Stimulated activated effector memory CD8-positive, alpha-beta T cell treated with anti-CD3 and anti-CD28 coated beads, Interleukin-12 subunit alpha, Interleukin-12 subunit beta, amount 100 ng/mL, for 72 hours (primary cell): ENCODE measurements at regions not wholly inside any gene's neighbourhood (a gene's known extent, or its start where the extent isn't known, plus 50 kb on each side); places are given as distances from the start of the nearest gene placed in this dataset.
"Not testable (repeated sequence)": the region's sequence is repeated elsewhere in the genome, so short reads cannot be mapped to it uniquely, and the experiment has no call there.

ENCODE experiments used
- ATAC-seq: fragments of 150-1000 bp; cut with Tn5 transposase; 2 replicates; pipeline ENCODE4 v1.10.0; 2021
- DNase-seq, 2 donors: peaks; one replicate each; pipeline ENCODE4 v3.0.0; 2021 to 2022; ENCODE audit warnings: low spot score in 2 of 2
- H3K27ac Mint-ChIP-seq: one replicate; pipeline ENCODE4 v1.8.0; 2022; ENCODE audit warnings: mild to moderate bottlenecking, mixed read lengths
- H3K36me3 Mint-ChIP-seq: one replicate; pipeline ENCODE4 v1.8.0; 2022; ENCODE audit warnings: mild to moderate bottlenecking, mixed read lengths
- H3K4me1 Mint-ChIP-seq: one replicate; pipeline ENCODE4 v1.8.0; 2022; ENCODE audit warnings: mixed read lengths
- H3K4me3 Mint-ChIP-seq: one replicate; pipeline ENCODE4 v1.8.0; 2022; ENCODE audit warnings: mild to moderate bottlenecking, mixed read lengths
- H3K9me3 Mint-ChIP-seq: one replicate; pipeline ENCODE4 v1.8.0; 2022; ENCODE audit warnings: mixed read lengths

DNA sequence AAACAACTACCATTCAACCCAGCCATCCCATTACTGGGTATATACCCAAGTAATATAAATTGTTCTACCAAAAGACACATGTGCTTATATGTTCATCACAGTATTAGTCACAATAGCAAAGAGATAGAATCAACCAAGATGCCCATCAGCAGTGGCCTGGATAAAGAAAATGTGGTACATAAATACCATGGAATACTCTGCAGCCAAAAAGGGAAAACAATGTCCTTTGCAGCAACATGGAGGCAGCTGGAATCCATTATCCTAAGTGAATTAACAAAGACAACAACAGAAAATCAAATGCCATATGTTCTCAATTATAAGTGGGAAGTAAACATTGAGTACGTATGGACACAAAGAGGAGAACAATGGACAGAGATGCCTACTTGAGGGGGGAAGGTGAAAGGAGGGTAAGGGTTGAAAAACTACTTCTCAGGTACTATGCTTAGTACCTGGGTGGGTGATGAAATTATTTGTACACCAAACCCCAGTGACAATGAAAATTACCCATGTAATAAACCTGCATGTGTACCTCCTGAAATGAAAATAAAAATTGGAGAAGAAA is 632.1 kb upstream of the AADAT start:
- Mint-ChIP-seq H3K4me3 (no peak overlapping the region), H3K27ac (no peak overlapping the region), H3K36me3 (no peaks in the 10 kb centered on the region), H3K9me3 (peaks cover 8% of the 10 kb centered on the region), H3K4me1 (no peaks in the 10 kb centered on the region)
- no peak for ATAC-seq
- no peak for DNase-seq

DNA sequence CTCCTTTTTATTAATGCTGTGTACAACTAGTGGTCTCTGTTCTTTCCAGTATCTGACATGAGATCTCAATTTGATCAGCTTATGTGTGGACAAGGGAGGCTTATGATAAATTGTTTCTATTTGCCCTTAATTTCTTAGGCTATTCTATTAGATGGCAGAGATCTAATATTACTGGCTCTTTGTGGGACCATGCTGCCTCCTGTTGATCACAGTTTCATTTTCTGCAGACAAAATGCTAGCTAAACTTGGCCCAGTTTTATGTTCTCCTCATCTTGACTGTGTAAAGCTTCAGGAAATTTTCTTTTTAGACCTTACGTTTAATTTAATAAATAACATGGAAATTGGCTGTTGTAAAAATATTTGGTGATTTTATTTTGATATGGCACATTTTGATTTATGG is 627.1 kb upstream of the AADAT start:
- Mint-ChIP-seq H3K27ac (no peak overlapping the region), H3K36me3 (no peaks in the 10 kb centered on the region), H3K4me3 (no peak overlapping the region), H3K9me3 (peaks cover 10% of the 10 kb centered on the region), H3K4me1 (no peaks in the 10 kb centered on the region)
- DNase-seq (no peak), ATAC-seq (no peak)

DNA sequence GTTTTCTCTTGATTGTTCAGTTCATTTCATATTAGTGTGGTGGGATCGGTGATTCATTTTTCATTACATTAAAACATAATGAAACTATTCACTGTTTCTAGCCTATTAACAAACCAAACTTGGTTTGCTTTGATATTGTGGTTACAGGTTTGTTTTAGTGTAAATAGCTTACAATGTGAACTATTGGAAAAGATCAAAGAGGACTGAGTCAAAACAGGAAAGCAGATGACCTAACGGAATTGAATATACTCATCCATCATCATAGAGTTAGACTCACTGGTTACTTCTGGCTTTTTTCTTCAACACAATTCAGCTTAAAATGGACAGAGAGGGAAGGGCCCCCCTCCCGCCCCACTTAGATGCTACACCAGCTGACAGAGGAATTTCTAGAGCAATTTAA is 616.2 kb upstream of the AADAT start:
- H3K36me3 Mint-ChIP-seq, result no peaks in the 10 kb centered on the region
- ATAC-seq, result no peak
- no peak overlapping the region for H3K27ac Mint-ChIP-seq
- peaks cover 21% of the 10 kb centered on the region for H3K9me3 Mint-ChIP-seq
- no peak overlapping the region for H3K4me3 Mint-ChIP-seq
- no peaks in the 10 kb centered on the region for H3K4me1 Mint-ChIP-seq
- no peak for DNase-seq

DNA sequence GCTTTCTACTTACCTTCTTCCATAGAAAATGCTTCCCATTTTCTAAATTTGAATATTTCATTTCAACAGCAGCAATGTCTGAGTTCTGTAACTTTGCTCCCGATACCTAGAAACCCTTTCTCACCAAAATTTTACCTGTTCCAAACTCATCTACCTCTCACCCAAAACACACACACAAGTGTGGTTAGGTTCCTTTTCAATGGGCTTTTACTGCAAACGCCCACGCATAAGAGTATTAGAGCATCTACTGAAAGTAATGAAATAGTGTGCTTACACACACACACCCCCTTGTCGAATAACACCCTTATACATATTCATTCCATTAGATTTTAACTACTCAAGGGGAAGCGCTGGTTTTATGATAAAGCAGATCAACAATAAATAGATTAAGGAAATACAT is 610.3 kb upstream of the AADAT start:
- no peak for DNase-seq
- H3K4me1 Mint-ChIP-seq, result no peaks in the 10 kb centered on the region
- no peak overlapping the region for H3K4me3 Mint-ChIP-seq
- no peaks in the 10 kb centered on the region for H3K36me3 Mint-ChIP-seq
- H3K27ac Mint-ChIP-seq, result no peak overlapping the region
- peaks cover 14% of the 10 kb centered on the region for H3K9me3 Mint-ChIP-seq
- no peak for ATAC-seq

DNA sequence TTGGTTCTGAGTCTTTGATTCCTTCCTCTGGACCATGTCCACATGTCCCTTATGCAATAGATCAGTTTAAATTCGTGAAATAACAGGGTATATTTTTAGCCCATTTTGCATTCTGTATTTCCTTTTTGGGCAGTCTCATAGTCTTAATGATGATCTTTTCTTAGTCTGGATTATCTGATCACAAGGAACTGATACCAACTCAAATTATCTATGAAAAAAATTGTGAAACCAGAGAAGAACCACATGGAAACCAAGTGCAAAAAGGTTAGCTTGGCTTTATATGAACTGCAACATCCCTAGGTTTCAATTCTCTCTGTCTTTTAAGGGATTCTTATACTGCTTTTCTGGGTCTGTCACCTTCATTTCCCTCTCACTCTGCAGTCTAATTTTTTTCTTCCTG is 608.6 kb upstream of the AADAT start:
- ATAC-seq (no peak), DNase-seq (no peak)
- no peak overlapping the region for H3K4me3 Mint-ChIP-seq
- H3K9me3 Mint-ChIP-seq, result peaks cover 9% of the 10 kb centered on the region
- no peaks in the 10 kb centered on the region for H3K4me1 Mint-ChIP-seq
- H3K27ac Mint-ChIP-seq, result no peak overlapping the region
- H3K36me3 Mint-ChIP-seq, result no peaks in the 10 kb centered on the region

DNA sequence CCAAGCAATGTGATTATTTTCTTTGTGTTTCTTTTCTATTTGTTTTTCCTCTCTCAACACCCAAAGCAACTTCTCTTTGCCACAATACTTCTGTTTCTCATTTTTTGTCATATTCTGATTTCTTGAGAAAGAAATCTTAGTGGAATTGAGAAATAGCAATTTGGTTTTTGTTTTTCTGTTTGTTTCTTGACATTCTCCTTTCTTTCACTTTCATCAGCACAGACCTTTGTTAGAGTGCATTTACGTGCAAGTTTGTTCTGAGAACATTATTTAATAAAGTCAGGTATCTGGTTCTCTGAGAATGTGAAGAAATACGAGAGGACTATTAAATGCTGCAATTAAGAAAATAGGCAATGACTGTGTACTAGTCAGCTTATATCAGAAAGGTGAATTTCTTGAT is 608.1 kb upstream of the AADAT start:
- no peaks in the 10 kb centered on the region for H3K36me3 Mint-ChIP-seq
- H3K27ac Mint-ChIP-seq, result no peak overlapping the region
- H3K4me1 Mint-ChIP-seq, result no peaks in the 10 kb centered on the region
- H3K9me3 Mint-ChIP-seq, result peaks cover 11% of the 10 kb centered on the region
- DNase-seq (no peak), ATAC-seq (no peak)
- no peak overlapping the region for H3K4me3 Mint-ChIP-seq

DNA sequence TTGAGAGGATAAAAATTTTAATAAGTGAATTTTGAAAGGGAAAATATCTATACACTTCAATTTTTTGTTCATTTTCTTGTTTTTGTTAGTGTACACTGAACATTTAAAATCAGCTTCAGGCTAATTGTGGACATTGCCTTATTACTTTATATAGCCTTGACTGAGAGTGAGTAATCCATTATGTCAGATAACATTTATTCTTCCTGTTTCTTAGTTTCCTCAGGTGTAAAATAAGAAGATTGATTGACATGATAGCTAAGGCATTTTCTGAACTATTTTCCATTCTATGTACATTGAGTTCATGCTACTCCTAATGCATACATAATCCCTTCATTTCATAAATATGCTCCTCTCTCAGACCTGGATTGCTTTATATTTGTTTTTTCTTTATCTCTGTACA is 607.3 kb upstream of the AADAT start:
- H3K27ac Mint-ChIP-seq, result no peak overlapping the region
- peaks cover 11% of the 10 kb centered on the region for H3K9me3 Mint-ChIP-seq
- ATAC-seq (no peak), DNase-seq (no peak)
- H3K4me3 Mint-ChIP-seq, result no peak overlapping the region
- no peaks in the 10 kb centered on the region for H3K4me1 Mint-ChIP-seq
- no peaks in the 10 kb centered on the region for H3K36me3 Mint-ChIP-seq

DNA sequence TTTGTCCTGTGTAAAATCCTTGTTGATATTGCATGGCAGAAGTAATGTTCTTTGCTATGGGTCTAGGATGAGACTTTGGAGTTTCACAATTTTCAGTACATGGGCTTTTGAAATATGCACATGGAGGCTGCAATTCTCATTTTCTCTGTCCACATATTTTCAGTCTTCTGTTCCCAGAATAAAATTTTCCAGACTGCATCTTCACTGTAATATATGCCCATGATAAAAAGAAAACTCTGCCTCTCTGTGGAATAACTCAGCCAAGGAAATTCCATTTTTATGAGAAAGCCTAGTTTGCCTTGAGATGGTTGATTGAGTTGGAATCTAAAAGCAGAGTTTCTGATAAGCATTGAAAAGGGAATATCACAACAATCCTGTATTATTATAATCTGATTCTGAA is 601.4 kb upstream of the AADAT start:
- DNase-seq (no peak), ATAC-seq (no peak)
- no peaks in the 10 kb centered on the region for H3K4me1 Mint-ChIP-seq
- no peak overlapping the region for H3K27ac Mint-ChIP-seq
- peaks cover 8% of the 10 kb centered on the region for H3K9me3 Mint-ChIP-seq
- H3K36me3 Mint-ChIP-seq, result no peaks in the 10 kb centered on the region
- no peak overlapping the region for H3K4me3 Mint-ChIP-seq

DNA sequence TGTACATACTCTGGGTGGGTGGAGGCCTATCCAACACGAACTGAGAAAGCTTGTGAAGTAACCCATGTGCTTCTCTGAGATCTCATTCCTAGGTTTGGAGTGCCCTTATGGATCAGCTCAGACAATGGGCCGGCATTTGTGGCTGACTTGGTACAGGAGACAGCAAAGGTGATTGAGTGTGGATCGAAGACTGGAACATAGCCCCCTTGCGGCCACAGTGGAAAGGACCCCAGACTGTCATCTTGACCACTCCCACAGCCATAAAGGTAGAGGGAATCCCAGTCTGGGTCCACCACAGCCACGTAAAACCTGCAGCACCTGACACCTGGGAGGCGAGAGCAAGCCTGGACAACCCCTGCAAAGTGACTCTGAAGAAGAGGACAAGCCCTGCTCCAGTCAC is 598.0 kb upstream of the AADAT start:
- Mint-ChIP-seq H3K9me3 (peaks cover 4% of the 10 kb centered on the region), H3K4me3 (no peak overlapping the region), H3K36me3 (no peaks in the 10 kb centered on the region), H3K27ac (no peak overlapping the region), H3K4me1 (no peaks in the 10 kb centered on the region)
- ATAC-seq, result no peak
- DNase-seq, result no peak

DNA sequence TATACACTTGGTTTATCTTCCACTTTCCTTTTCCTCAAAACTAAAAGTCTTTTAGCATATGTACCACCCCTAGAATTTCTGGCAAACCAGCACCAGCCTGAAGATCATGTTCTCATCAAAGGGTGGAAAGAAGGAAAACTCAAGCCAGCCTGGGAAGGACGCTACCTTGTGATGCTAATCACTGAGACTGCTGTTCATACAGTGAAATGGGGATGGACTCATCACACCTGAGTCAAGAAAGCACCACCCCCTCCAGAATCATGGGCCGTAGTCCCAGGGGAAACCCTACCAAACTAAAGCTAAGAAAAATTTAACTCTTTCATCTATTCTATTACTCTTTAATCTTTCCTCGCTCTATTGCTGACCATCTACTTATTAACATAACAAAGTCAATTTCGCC is 595.9 kb upstream of the AADAT start:
- not testable (repeated sequence) for H3K4me1 Mint-ChIP-seq, ATAC-seq, DNase-seq, H3K4me3 Mint-ChIP-seq, H3K27ac Mint-ChIP-seq, H3K9me3 Mint-ChIP-seq, H3K36me3 Mint-ChIP-seq

DNA sequence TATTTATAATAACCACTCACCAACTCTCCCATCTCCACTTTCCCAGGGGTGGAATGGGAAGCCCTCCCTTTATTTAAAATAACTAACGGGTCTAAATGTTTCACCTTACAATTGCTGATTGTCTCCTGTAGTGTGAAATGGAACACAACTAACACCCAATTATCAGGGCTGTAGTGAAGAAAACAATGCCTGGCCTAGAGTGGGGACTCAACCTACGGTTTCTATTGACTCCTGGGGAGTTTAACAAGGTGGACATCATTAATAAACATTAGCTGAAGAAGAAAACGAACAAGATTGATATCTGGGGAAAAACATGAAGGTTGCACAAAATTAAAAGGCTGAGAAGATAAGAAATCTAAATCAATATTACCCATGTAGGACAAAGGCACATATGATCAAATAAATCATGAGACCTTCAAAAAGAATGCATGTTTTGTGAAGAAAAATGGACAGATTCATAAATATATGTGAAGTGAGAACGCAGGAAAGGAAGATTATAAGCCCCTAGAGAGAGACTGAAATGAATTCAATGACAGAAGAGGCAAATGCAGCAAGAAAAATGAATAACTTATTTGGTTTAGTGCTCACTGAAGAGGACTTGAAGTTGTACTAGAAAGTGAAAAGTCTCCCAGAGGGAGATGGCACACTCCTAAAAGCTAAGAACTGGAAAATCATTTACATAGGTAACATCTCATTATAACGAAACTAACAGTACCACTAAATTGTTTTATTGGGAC is 593.0 kb upstream of the AADAT start:
- no peak for ATAC-seq
- no peak for DNase-seq
- Mint-ChIP-seq H3K36me3 (no peaks in the 10 kb centered on the region), H3K27ac (no peak overlapping the region), H3K4me1 (no peaks in the 10 kb centered on the region), H3K4me3 (no peak overlapping the region), H3K9me3 (peaks cover 10% of the 10 kb centered on the region)

DNA sequence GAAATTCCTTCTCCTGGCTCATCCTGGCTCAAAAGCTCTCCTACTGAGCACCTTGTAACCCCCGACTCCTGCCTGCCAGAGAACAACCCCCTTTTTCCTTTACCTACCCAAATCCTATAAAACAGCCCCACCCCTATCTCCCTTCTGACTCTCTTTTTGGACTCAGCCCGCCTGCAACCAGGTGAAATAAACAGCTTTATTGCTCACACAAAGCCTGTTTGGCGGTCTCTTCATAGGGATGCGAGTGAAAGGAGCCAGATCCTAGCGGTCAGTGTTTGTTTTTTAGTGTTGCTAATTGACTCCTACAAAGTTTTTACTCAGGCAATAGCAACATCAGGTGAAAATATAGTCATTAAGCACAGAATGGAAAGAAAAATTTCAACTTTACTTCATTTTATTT is 592.3 kb upstream of the AADAT start:
- peaks cover 10% of the 10 kb centered on the region for H3K9me3 Mint-ChIP-seq
- not testable (repeated sequence) for H3K36me3 Mint-ChIP-seq, H3K27ac Mint-ChIP-seq, H3K4me1 Mint-ChIP-seq, H3K4me3 Mint-ChIP-seq, DNase-seq, ATAC-seq

DNA sequence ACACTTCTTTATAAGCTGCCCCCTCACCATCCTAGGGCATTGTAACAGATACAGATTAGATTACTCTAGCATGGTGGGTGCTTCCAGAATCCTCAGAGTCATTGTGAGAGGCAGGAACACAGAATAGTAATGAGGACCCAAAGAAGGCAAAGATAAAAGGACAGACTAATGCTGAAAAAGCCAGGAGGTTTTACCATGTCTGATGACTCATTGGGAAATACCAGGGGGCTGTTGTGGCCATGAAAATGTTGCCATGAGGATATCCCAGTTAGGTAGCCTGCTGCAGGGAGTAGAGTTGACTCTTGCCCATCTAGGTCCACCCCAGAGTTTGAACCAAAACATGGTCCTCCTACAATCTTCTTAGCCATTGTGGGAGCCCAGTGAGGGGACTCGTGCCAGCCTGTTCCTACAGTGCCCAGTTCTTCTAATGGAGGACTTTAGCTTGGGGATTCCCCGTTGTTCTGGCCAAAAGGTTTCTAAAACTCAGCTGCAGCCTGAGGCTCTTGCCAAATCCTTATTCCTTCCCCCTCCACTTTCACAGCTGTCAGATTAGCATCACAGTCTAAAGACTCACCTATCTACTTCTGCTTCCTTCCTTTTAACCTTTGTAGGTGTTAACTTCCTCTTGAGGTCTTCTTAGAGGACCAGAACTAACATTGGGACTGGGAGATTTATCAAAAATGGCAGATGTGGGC is 586.0 kb upstream of the AADAT start:
- H3K9me3 Mint-ChIP-seq, result peaks cover 16% of the 10 kb centered on the region
- H3K4me1 Mint-ChIP-seq, result no peaks in the 10 kb centered on the region
- H3K27ac Mint-ChIP-seq, result no peak overlapping the region
- ATAC-seq (no peak), DNase-seq (no peak)
- no peak overlapping the region for H3K4me3 Mint-ChIP-seq
- no peaks in the 10 kb centered on the region for H3K36me3 Mint-ChIP-seq

DNA sequence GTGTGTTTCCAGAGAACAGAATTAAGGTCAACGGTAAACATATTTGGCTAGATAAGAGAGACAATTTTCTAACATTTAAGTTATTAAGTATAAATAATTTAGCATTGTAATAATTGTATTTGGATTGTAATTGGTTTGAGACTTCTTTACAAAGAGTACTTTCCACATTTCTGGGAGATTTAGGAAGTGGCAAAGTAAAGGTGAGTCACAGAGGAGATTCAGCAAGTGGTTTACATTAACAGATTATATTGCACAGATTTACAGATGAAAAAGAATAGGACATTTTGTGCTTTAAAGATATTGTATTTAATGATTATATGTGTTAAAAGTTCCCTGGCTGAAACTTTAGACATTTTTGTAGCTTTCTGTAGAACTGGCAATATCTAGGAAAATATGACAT is 584.4 kb upstream of the AADAT start:
- Mint-ChIP-seq H3K4me3 (no peak overlapping the region), H3K4me1 (no peaks in the 10 kb centered on the region), H3K27ac (no peak overlapping the region), H3K9me3 (peaks cover 23% of the 10 kb centered on the region), H3K36me3 (no peaks in the 10 kb centered on the region)
- DNase-seq, result no peak
- ATAC-seq, result no peak

DNA sequence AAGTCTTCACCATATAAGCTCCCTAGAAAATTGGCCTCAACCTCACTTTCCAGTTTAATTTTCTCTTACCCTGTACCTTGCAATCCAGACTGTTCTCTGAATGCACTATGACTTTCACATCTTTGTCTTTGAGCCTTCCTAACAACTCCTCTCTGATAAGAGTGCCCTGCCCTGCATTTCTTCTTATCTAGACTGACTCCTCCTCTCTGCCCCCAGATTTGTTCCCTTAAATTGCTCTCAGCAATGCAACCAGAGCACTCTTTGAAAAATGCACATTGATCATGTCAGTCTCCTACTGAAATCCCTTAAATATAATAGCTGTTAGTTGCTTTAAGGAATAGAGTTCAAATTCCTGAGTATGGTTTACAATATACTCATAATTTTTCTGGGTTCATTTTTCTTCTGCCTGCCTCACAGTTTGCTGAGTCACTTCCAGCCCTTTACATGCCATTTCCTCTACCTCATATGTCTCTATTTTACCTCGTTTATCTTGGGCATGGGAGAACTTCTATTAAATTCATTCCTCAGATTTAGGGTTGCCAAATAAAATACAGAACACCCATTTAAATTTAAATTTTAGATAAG is 582.7 kb upstream of the AADAT start:
- no peaks in the 10 kb centered on the region for H3K4me1 Mint-ChIP-seq
- no peak overlapping the region for H3K27ac Mint-ChIP-seq
- H3K4me3 Mint-ChIP-seq, result no peak overlapping the region
- peaks cover 16% of the 10 kb centered on the region for H3K9me3 Mint-ChIP-seq
- ATAC-seq (no peak), DNase-seq (no peak)
- no peaks in the 10 kb centered on the region for H3K36me3 Mint-ChIP-seq

DNA sequence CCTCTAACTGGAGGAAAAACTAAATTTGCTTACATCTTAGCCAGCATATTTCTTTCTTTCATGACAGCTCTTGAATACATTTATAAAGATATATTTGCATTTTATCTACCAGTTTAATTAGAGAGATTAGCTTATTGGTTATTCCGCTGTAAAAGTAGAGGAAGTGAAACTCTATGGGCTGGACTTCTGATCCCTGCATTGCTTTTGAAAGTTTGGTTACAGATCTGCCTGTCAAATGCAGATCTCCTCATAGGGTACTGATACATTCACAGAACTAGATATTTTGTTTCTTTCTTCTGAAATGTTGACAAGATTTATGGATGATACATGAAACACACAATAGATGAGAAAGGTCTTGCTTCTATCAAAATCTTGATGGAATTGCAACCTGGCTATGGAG is 581.4 kb upstream of the AADAT start:
- Mint-ChIP-seq H3K4me3 (no peak overlapping the region), H3K9me3 (peaks cover 18% of the 10 kb centered on the region), H3K36me3 (no peaks in the 10 kb centered on the region), H3K27ac (no peak overlapping the region), H3K4me1 (no peaks in the 10 kb centered on the region)
- DNase-seq (no peak), ATAC-seq (no peak)
